ENCODE measurements at regions not wholly inside any gene's neighbourhood (a gene's known extent, or its start where the extent isn't known, plus 50 kb on each side); places are given as distances from the start of the nearest gene placed in this dataset.
A peak's percentile ranks its signal among the peaks of the same experiment; 100 is the strongest.

- Histone ChIP-seq H4K20me1 (ENCODE audit: insufficient read depth, low read length) (no peaks in the 10 kb centered on the region), H4K91ac (ENCODE audit: insufficient read depth, low read depth, low read length) (no peak overlapping the region)
- no TSS peak for BruUV-seq (replicated peaks)
Measured at GRCh38 chr2:39873586-39873985, 94.5 kb upstream of the THUMPD2 start.

More at GRCh38 chr2:39873586-39873985, 94.5 kb upstream of the THUMPD2 start:
- Histone ChIP-seq H3K4me1 (ENCODE audit: control insufficient read depth, insufficient read depth, low read length) (peaks cover 9% of the 10 kb centered on the region), H2AK5ac (ENCODE audit: low read depth, low read length) (peak overlapping the region; percentile 40; the same call in 1 of the 2 replicates), H4K5ac (ENCODE audit: low read depth, low read length) (no peak overlapping the region), H4K8ac (ENCODE audit: low read depth in 2 of 2, low read length in 2 of 2) (no peak overlapping the region), H3K14ac (replicated peaks; ENCODE audit: low read depth, low read length) (no peak overlapping the region), H3K79me1 (ENCODE audit: low read depth in 1 of 2, low read length in 2 of 2) (no peaks in the 10 kb centered on the region), H3K27ac (ENCODE audit: insufficient read depth, low read length) (no peak overlapping the region), H3K36me3 (ENCODE audit: control insufficient read depth, insufficient read depth, low read length) (no peaks in the 10 kb centered on the region), H2BK120ac (ENCODE audit: low read depth, low read length) (no peak overlapping the region), H2BK15ac (ENCODE audit: low read depth, low read length) (0 out of 3 replicates have a peak overlapping the region, but pooled peaks have one; percentile 22), H3K9me1 (ENCODE audit: insufficient read depth, low read length) (peaks cover 8% of the 10 kb centered on the region; the same call in 1 of the 2 replicates), H3K4me2 (ENCODE audit: low read depth, low read length) (no peak overlapping the region), H3K56ac (ENCODE audit: extremely low read depth, insufficient read depth, low read length) (no peak overlapping the region), H3K9me3 (ENCODE audit: control insufficient read depth, insufficient read depth, low read length) (no peaks in the 10 kb centered on the region), H3K9ac (ENCODE audit: low read depth, low read length) (no peak overlapping the region), H3K27me3 (ENCODE audit: control insufficient read depth, insufficient read depth, low read length) (no peaks in the 10 kb centered on the region), H2AK9ac (replicated peaks; ENCODE audit: low read depth, low read length, poor library complexity) (no peak overlapping the region), H3K18ac (ENCODE audit: low read depth, low read length) (no peak overlapping the region), H3K4me3 (ENCODE audit: insufficient read depth, low read depth, low read length) (no peak overlapping the region), H2AFZ (replicated peaks; ENCODE audit: low read length, poor library complexity) (no peak overlapping the region), H3K23ac (ENCODE audit: low read depth, low read length) (no peak overlapping the region), H2BK5ac (ENCODE audit: low read depth, low read length, poor library complexity, severe bottlenecking) (no peak overlapping the region), H3K4ac (ENCODE audit: low read depth, low read length) (0 out of 2 replicates have a peak overlapping the region, but pooled peaks have one; percentile 18), H2BK20ac (ENCODE audit: low read depth, low read length) (peak overlapping the region; percentile 74)
- ATAC-seq (ENCODE audit: low read depth) (no peak), DNase-seq (no peak)
- dilution Hi-C loops (cut with HindIII; ENCODE audit: low sequenced_read_pairs, unreplicated experiment), result no loop called here
- intact Hi-C loops (cut with micrococcal nuclease), result no loop called here
- CTCF ChIA-PET, result interaction anchor here (1.8 kb wide), 1 partner anchor 22 kb away, joined by 5 read pairs; no protein-coding TSS in a partner anchor
- in situ Hi-C loops (cut with MboI; ENCODE audit: low sequenced_read_pairs), result no loop called here
- TF ChIP-seq MAFK (IDR thresholded peaks at IDR 0.05; ENCODE audit: low read depth, low read length) (peak; percentile 70), RFX5 (IDR thresholded peaks at IDR 0.05; ENCODE audit: low read depth, low read length) (no peak)
- no CpG with 5 or more reads among the region's 3 CpGs for WGBS, 2 experiments (ENCODE audit: extremely low coverage in 2 of 2, insufficient read length in 1 of 2)
- POLR2A ChIA-PET (ENCODE audit: unreplicated experiment), result no interaction called here
